ENCODE measurements at regions not wholly inside any gene's neighbourhood (a gene's known extent, or its start where the extent isn't known, plus 50 kb on each side); places are given as distances from the start of the nearest gene placed in this dataset.

GRCh38 chr2:139836769-139837168, 1056.6 kb upstream of the NXPH2 start:
- no peaks in the 10 kb centered on the region for H3K36me3 ChIP-seq
- H3K4me1 ChIP-seq, result no peaks in the 10 kb centered on the region
- WGBS, 2 donors, result 75% methylated on average over 4 of the region's 4 CpGs
- TF ChIP-seq, protein P1, sequence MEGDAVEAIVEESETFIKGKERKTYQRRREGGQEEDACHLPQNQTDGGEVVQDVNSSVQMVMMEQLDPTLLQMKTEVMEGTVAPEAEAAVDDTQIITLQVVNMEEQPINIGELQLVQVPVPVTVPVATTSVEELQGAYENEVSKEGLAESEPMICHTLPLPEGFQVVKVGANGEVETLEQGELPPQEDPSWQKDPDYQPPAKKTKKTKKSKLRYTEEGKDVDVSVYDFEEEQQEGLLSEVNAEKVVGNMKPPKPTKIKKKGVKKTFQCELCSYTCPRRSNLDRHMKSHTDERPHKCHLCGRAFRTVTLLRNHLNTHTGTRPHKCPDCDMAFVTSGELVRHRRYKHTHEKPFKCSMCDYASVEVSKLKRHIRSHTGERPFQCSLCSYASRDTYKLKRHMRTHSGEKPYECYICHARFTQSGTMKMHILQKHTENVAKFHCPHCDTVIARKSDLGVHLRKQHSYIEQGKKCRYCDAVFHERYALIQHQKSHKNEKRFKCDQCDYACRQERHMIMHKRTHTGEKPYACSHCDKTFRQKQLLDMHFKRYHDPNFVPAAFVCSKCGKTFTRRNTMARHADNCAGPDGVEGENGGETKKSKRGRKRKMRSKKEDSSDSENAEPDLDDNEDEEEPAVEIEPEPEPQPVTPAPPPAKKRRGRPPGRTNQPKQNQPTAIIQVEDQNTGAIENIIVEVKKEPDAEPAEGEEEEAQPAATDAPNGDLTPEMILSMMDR (IDR thresholded peaks at IDR 0.05), result no peak
- H3K9me3 ChIP-seq, result peaks cover 0 to 21% (median 3%) of the 10 kb centered on the region in 11 donors
- intact Hi-C loops (cut with DNase I), result no loop called here
- H3K27ac ChIP-seq, result no peak overlapping the region
- no peaks in the 10 kb centered on the region for H3K27me3 ChIP-seq
- DNase-seq (no peak), ATAC-seq (no peak)
- no peak overlapping the region for H3K4me3 ChIP-seq

- Histone ChIP-seq H3K4me3 (no peak overlapping the region), H3K9me3 (peaks cover 0 to 8% (median 0%) of the 10 kb centered on the region in 11 donors), H3K27ac (no peak overlapping the region), H3K4me1 (no peaks in the 10 kb centered on the region), H3K36me3 (no peaks in the 10 kb centered on the region), H3K27me3 (no peaks in the 10 kb centered on the region)
- ATAC-seq, result no peak
- TF ChIP-seq, protein P1 (IDR thresholded peaks at IDR 0.05), result no peak
- DNase-seq, result no peak
- WGBS, 2 donors, result 24 to 41% methylated on average over 2 of the region's 2 CpGs
- intact Hi-C loops (cut with DNase I), result no loop called here
Measured at GRCh38 chr2:139835101-139835500, 1054.9 kb upstream of the NXPH2 start.

DNA sequence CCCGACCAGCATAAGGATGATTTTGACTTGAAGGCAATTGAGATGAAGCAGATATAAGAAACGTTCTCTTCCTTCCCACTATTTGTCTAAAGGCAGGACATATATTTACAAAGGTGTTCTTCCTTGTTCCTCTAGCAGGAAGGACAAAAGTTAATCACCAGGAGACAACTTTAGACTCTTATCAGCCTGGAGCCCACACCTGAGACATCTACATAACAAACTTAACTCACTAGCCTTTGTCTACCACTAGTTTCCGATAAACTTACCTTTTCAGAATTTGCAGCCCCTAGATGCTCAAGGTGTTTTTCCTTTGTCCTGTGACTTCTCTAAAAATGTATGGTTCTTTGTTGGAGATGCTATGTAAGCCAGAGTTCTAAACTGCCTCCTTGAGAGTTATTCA, 1047.8 kb upstream of the NXPH2 start:
- DNase-seq, result no peak
- no peaks in the 10 kb centered on the region for H3K4me1 ChIP-seq
- H3K27ac ChIP-seq, result no peak overlapping the region
- intact Hi-C loops (cut with DNase I), result no loop called here
- H3K4me3 ChIP-seq, result no peak overlapping the region
- ATAC-seq, result no peak
- no peaks in the 10 kb centered on the region for H3K36me3 ChIP-seq
- WGBS, 2 donors, result 43 to 65% methylated on average over 3 of the region's 3 CpGs
- no peaks in the 10 kb centered on the region for H3K27me3 ChIP-seq
- TF ChIP-seq, protein P1 (IDR thresholded peaks at IDR 0.05), result no peak
- H3K9me3 ChIP-seq, result peaks cover 0 to 4% (median 0%) of the 10 kb centered on the region in 11 donors

GRCh38 chr2:139825726-139826125, 1045.5 kb upstream of the NXPH2 start:
- ATAC-seq (no peak), DNase-seq (no peak)
- H3K36me3 ChIP-seq, result no peaks in the 10 kb centered on the region
- peaks cover 0 to 14% (median 0%) of the 10 kb centered on the region in 11 donors for H3K9me3 ChIP-seq
- 63 to 70% methylated on average over 1 of the region's 1 CpG for WGBS, 2 donors
- TF ChIP-seq, protein P1 (IDR thresholded peaks at IDR 0.05), result no peak
- no peak overlapping the region for H3K4me3 ChIP-seq
- no peaks in the 10 kb centered on the region for H3K27me3 ChIP-seq
- H3K27ac ChIP-seq, result no peak overlapping the region
- H3K4me1 ChIP-seq, result no peaks in the 10 kb centered on the region
- intact Hi-C loops (cut with DNase I), result no loop called here
